ENCODE measurements at regions not wholly inside any gene's neighbourhood (a gene's known extent, or its start where the extent isn't known, plus 50 kb on each side); places are given as distances from the start of the nearest gene placed in this dataset.

DNA sequence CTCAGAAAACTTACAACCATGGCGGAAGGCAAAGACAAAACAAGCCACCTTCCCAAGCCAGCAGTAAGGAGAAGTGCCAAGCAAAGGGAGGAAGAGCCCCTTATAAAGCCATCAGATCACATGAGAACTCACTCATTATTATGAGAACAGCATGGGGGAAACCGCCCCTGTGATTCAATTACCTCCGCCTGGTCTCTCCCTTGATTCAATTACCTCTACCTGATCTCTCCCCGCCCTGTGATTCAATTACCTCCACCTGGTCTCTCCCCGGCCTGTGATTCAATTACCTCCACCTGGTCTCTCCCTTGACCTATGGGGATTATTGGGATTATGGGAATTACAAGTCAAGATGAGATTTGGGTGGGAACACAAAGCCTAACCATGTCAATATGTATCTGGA lies 467.3 kb upstream of the FTMT start:
- Mint-ChIP-seq H3K27me3 (no peaks in the 10 kb centered on the region), H3K4me3 (no peak overlapping the region), H3K4me1 (ENCODE audit: unreplicated experiment) (no peaks in the 10 kb centered on the region), H3K9me3 (no peaks in the 10 kb centered on the region), H3K36me3 (no peaks in the 10 kb centered on the region), H3K27ac (no peak overlapping the region)
- TF ChIP-seq, protein P1, sequence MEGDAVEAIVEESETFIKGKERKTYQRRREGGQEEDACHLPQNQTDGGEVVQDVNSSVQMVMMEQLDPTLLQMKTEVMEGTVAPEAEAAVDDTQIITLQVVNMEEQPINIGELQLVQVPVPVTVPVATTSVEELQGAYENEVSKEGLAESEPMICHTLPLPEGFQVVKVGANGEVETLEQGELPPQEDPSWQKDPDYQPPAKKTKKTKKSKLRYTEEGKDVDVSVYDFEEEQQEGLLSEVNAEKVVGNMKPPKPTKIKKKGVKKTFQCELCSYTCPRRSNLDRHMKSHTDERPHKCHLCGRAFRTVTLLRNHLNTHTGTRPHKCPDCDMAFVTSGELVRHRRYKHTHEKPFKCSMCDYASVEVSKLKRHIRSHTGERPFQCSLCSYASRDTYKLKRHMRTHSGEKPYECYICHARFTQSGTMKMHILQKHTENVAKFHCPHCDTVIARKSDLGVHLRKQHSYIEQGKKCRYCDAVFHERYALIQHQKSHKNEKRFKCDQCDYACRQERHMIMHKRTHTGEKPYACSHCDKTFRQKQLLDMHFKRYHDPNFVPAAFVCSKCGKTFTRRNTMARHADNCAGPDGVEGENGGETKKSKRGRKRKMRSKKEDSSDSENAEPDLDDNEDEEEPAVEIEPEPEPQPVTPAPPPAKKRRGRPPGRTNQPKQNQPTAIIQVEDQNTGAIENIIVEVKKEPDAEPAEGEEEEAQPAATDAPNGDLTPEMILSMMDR (conservative IDR thresholded peaks at IDR 0.05) = no peak
- no peak for DNase-seq (ENCODE audit: extremely low spot score, unreplicated experiment)

DNA sequence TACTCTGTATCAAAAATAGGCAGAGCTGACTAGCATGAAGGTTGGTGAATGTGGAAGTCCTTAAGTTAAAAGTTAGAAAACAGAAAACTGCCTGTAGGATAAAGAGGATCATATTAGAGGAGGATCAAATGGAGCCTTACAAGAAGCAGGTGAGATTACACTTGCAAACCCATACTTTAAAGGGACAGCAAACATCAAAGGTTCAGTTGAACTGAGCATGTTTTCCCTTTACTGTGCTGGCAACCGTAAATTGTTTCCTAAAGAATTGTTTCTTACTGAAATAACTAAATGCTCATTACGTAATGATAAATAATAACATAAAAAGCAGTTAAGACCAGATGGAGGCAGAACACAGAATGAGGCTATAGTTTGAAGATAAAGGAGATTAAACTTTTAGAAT lies 465.3 kb upstream of the FTMT start:
- Mint-ChIP-seq H3K27ac (no peak overlapping the region), H3K27me3 (no peaks in the 10 kb centered on the region), H3K9me3 (no peaks in the 10 kb centered on the region), H3K4me1 (ENCODE audit: unreplicated experiment) (no peaks in the 10 kb centered on the region), H3K36me3 (no peaks in the 10 kb centered on the region), H3K4me3 (no peak overlapping the region)
- no peak for DNase-seq (ENCODE audit: extremely low spot score, unreplicated experiment)
- TF ChIP-seq, protein P1 (conservative IDR thresholded peaks at IDR 0.05) = no peak

DNA sequence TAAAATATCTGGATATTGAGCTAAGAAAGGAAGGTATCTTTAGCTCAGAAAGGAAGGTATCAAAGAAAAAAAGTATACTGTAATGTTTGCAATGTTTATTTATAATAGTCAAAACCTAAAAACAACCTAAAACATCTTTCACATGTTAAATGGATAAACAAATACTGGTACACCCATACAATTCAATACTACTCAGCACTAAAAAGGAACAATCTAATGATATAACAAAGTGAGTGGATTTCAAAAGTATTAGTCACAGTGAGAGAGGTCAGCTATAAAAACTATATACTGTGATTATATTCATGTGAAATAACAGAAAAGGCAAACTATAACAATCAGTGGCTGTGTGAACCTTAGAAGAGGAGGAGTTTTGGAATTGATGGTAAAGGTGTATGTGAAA lies 455.0 kb upstream of the FTMT start:
- no peaks in the 10 kb centered on the region for H3K27me3 Mint-ChIP-seq
- DNase-seq (ENCODE audit: extremely low spot score, unreplicated experiment) = no peak
- no peak overlapping the region for H3K4me3 Mint-ChIP-seq
- peaks cover under 1% of the 10 kb centered on the region for H3K9me3 Mint-ChIP-seq
- no peak overlapping the region for H3K27ac Mint-ChIP-seq
- H3K4me1 Mint-ChIP-seq (ENCODE audit: unreplicated experiment) = no peaks in the 10 kb centered on the region
- H3K36me3 Mint-ChIP-seq = no peaks in the 10 kb centered on the region
- TF ChIP-seq, protein P1 (conservative IDR thresholded peaks at IDR 0.05) = no peak

DNA sequence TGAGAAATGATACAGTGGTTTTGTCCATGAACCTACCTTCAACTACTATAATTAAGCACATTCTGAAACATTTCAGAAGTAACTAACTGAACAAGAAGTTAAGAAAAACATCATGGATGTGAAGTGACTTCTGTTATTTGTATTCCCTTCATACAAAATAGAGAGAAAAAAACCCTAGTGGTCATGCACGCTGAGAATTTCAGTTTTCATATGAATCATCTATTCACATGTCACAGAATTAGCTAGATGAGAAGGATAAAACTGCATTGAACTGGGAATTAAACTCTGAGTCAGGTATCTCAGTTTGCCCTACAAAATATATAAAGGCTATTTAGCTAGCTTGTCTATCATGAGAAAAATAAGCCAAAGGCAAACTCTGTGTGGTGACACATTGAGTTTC lies 451.8 kb upstream of the FTMT start:
- peaks cover 4% of the 10 kb centered on the region for H3K9me3 Mint-ChIP-seq
- TF ChIP-seq, protein P1 (conservative IDR thresholded peaks at IDR 0.05) = no peak
- H3K27ac Mint-ChIP-seq = no peak overlapping the region
- no peaks in the 10 kb centered on the region for H3K27me3 Mint-ChIP-seq
- DNase-seq (ENCODE audit: extremely low spot score, unreplicated experiment) = no peak
- H3K4me3 Mint-ChIP-seq = no peak overlapping the region
- no peaks in the 10 kb centered on the region for H3K36me3 Mint-ChIP-seq
- no peaks in the 10 kb centered on the region for H3K4me1 Mint-ChIP-seq (ENCODE audit: unreplicated experiment)

DNA sequence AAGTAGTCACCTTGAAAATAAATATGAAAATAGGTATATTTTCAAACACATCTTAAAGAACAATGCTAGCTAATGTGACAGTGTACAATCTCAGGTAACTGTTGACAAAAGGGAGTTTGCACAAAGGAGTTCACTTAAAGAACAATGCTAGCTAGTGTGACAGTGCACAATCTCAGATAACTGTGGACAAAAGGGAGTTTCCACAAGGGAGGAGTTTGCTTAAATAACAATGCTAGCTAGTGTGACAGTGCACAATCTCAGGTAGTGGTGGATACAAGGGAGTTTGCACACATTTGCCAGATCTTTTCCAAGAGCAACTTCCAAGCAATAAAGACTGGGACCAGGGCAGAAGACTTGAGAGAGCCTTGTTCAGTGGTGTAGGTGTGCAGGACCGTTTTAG lies 442.9 kb upstream of the FTMT start:
- Mint-ChIP-seq H3K4me3 (no peak overlapping the region), H3K27ac (no peak overlapping the region), H3K36me3 (no peaks in the 10 kb centered on the region), H3K9me3 (no peaks in the 10 kb centered on the region), H3K4me1 (ENCODE audit: unreplicated experiment) (no peaks in the 10 kb centered on the region), H3K27me3 (no peaks in the 10 kb centered on the region)
- TF ChIP-seq, protein P1 (conservative IDR thresholded peaks at IDR 0.05) = no peak
- DNase-seq (ENCODE audit: extremely low spot score, unreplicated experiment) = no peak

DNA sequence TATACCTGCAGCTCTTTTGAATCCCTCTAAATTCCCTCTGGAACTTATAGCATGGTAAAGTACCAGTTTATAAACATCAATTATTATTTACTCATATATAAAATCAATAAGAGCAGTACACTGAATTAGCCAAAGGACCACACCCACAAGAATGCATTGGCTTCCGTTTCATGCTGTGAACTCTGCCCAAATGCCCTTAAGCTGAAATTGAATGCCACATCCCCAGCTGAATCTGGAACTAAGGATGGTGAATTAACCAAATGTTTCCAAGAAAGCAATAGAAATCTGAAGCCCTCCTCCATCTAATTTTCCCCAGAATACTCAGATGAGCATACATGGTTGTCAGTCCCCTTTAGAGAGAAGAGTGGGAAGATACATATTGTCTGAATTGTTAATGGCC lies 436.4 kb upstream of the FTMT start:
- DNase-seq (ENCODE audit: extremely low spot score, unreplicated experiment) = no peak
- H3K4me1 Mint-ChIP-seq (ENCODE audit: unreplicated experiment) = no peaks in the 10 kb centered on the region
- no peaks in the 10 kb centered on the region for H3K9me3 Mint-ChIP-seq
- H3K27me3 Mint-ChIP-seq = no peaks in the 10 kb centered on the region
- no peak overlapping the region for H3K4me3 Mint-ChIP-seq
- H3K36me3 Mint-ChIP-seq = no peaks in the 10 kb centered on the region
- no peak overlapping the region for H3K27ac Mint-ChIP-seq
- TF ChIP-seq, protein P1 (conservative IDR thresholded peaks at IDR 0.05) = no peak
